Neural cell (in vitro differentiated cells): ENCODE measurements at regions not wholly inside any gene's neighbourhood (a gene's known extent, or its start where the extent isn't known, plus 50 kb on each side); places are given as distances from the start of the nearest gene placed in this dataset.

Experiments used
- H2AFZ ChIP-seq: fragments of 200-600, 300-800 bp; sonication (generic), shearing (Covaris generic); 2 replicates; pipeline ENCODE4 v1.6.0; 2014; ENCODE audit warnings: low read depth, mild to moderate bottlenecking, antibody characterized with exemption, low read length, moderate library complexity
- H3F3A ChIP-seq: fragments of 200-600 bp; shearing (Covaris generic); 2 replicates; pipeline ENCODE4 v1.6.1; 2016; ENCODE audit warnings: mild to moderate bottlenecking, moderate library complexity, mixed read lengths, antibody characterized with exemption, low read length; ENCODE audit not compliant: insufficient read depth, poor library complexity, severe bottlenecking
- H3K27ac ChIP-seq: fragments of 200-600, 300-800 bp; sonication (generic), shearing (Covaris generic); 2 replicates; pipeline ENCODE4 v1.5.1; 2014; ENCODE audit warnings: mild to moderate bottlenecking, low read length, moderate library complexity
- H3K27me3 ChIP-seq: fragments of 300-800, 200-600 bp; sonication (generic), shearing (Covaris generic); 2 replicates; pipeline ENCODE4 v1.6.0; 2014; ENCODE audit warnings: mild to moderate bottlenecking, low read depth, low read length, moderate library complexity; ENCODE audit not compliant: insufficient read depth
- H3K36me3 ChIP-seq: fragments of 300-800, 200-600 bp; sonication (generic), shearing (Covaris generic); 2 replicates; pipeline ENCODE4 v1.5.1; 2014; ENCODE audit warnings: mild to moderate bottlenecking, antibody characterized with exemption, low read length, moderate library complexity; ENCODE audit not compliant: insufficient read depth
- H3K4me2 ChIP-seq: fragments of 300-800, 200-600 bp; sonication (generic), shearing (Covaris generic); 2 replicates; pipeline ENCODE4 v1.6.0; 2014; ENCODE audit warnings: mild to moderate bottlenecking, low read length
- H3K4me3 ChIP-seq: fragments of 300-800, 200-600 bp; sonication (generic), shearing (Covaris generic); 2 replicates; pipeline ENCODE4 v1.5.1; 2014; ENCODE audit warnings: mild to moderate bottlenecking, low read length, moderate library complexity
- H3K79me2 ChIP-seq: fragments of 200-600 bp; shearing (Covaris generic); replicated peaks from 2 replicates; pipeline ENCODE4 v1.6.0; 2014; ENCODE audit warnings: mild to moderate bottlenecking, low read length, moderate library complexity; ENCODE audit not compliant: insufficient read depth
- H3K9ac ChIP-seq: fragments of 300-800, 200-600 bp; sonication (generic), shearing (Covaris generic); 2 replicates; pipeline ENCODE4 v1.6.1; 2016; ENCODE audit warnings: mild to moderate bottlenecking, low read length, mixed read lengths
- H3K9me2 ChIP-seq: fragments of 200-600 bp; shearing (Covaris generic); 2 replicates; pipeline ENCODE4 v1.6.1; 2016; ENCODE audit warnings: mild to moderate bottlenecking, low read length, mixed read lengths; ENCODE audit not compliant: insufficient read depth
- H3K9me3 ChIP-seq: fragments of 200-600, 300-800 bp; sonication (generic), shearing (Covaris generic); 2 replicates; pipeline ENCODE4 v1.6.1; 2016; ENCODE audit warnings: mild to moderate bottlenecking, mixed run types, low read length, moderate library complexity, mixed read lengths
- H4K20me1 ChIP-seq: fragments of 200-600 bp; shearing (Covaris generic); 2 replicates; pipeline ENCODE4 v1.6.1; 2016; ENCODE audit warnings: mild to moderate bottlenecking, mixed run types; ENCODE audit not compliant: insufficient read depth
- CTCF ChIP-seq: fragments of 450-650 bp; IDR thresholded peaks from 2 replicates; pipeline ENCODE4 v1.5.1; 2014; ENCODE audit warnings: antibody characterized with exemption, mild to moderate bottlenecking, moderate library complexity; ENCODE audit not compliant: poor library complexity, severe bottlenecking
- EP300 ChIP-seq: fragments of 450-650 bp; conservative IDR thresholded peaks from 2 replicates; pipeline ENCODE4 v1.6.1; 2014; ENCODE audit warnings: antibody characterized with exemption, mild to moderate bottlenecking, moderate library complexity; ENCODE audit not compliant: poor library complexity, severe bottlenecking
- EZH2 ChIP-seq: fragments of 200-600, 300-800 bp; shearing (Covaris generic), sonication (generic); IDR thresholded peaks from 2 replicates; pipeline ENCODE4 v1.6.1; 2014; ENCODE audit warnings: antibody characterized with exemption, low read length, borderline replicate concordance, mild to moderate bottlenecking; ENCODE audit not compliant: insufficient read depth, poor library complexity, severe bottlenecking
- MXI1 ChIP-seq: fragments of 450-650 bp; conservative IDR thresholded peaks from 2 replicates; pipeline ENCODE4 v1.6.1; 2014; ENCODE audit warnings: antibody characterized with exemption, mild to moderate bottlenecking; ENCODE audit not compliant: poor library complexity, severe bottlenecking
- POLR2AphosphoS5 ChIP-seq: IDR thresholded peaks from 2 replicates; pipeline ENCODE4 v1.6.1; 2012
- RAD21 ChIP-seq: fragments of 450-650 bp; conservative IDR thresholded peaks from 2 replicates; pipeline ENCODE4 v1.6.1; 2014; ENCODE audit warnings: antibody characterized with exemption, mild to moderate bottlenecking, moderate library complexity
- REST ChIP-seq: IDR thresholded peaks from 2 replicates; pipeline ENCODE4 v1.6.1; 2012; ENCODE audit warnings: borderline replicate concordance
- SMC3 ChIP-seq: fragments of 450-650 bp; conservative IDR thresholded peaks from 2 replicates; pipeline ENCODE4 v1.6.1; 2014; ENCODE audit warnings: antibody characterized with exemption, mild to moderate bottlenecking, moderate library complexity; ENCODE audit not compliant: poor library complexity
- TAF1 ChIP-seq: IDR thresholded peaks from 2 replicates; pipeline ENCODE4 v1.6.1; 2012; ENCODE audit warnings: low read depth

GRCh38 chr2:14120376-14120775 lies 512.1 kb upstream of the LRATD1 start:
- Histone ChIP-seq H3K9me2 (no peaks in the 10 kb centered on the region), H3K27ac (no peak overlapping the region), H2AFZ (no peak overlapping the region), H3K9me3 (no peaks in the 10 kb centered on the region), H3K27me3 (no peaks in the 10 kb centered on the region), H3F3A (no peaks in the 10 kb centered on the region), H3K36me3 (no peaks in the 10 kb centered on the region), H3K4me2 (no peak overlapping the region), H3K9ac (no peak overlapping the region), H4K20me1 (no peaks in the 10 kb centered on the region), H3K79me2 (no peaks in the 10 kb centered on the region), H3K4me3 (no peak overlapping the region)
- no peak for TF ChIP-seq EP300
- TF ChIP-seq MXI1: no peak
- TF ChIP-seq SMC3: no peak
- TF ChIP-seq TAF1: no peak
- no peak for TF ChIP-seq EZH2
- TF ChIP-seq REST: no peak
- no peak for TF ChIP-seq CTCF
- no peak for TF ChIP-seq RAD21
- no peak for TF ChIP-seq POLR2AphosphoS5

GRCh38 chr2:14123436-14124103 lies 508.9 kb upstream of the LRATD1 start:
- no peaks in the 10 kb centered on the region for H3K36me3 ChIP-seq
- no peaks in the 10 kb centered on the region for H3K27me3 ChIP-seq
- no peak overlapping the region for H3K4me2 ChIP-seq
- TF ChIP-seq TAF1 (no peak), MXI1 (no peak), EZH2 (no peak)
- H3K9me2 ChIP-seq: no peaks in the 10 kb centered on the region
- H3K27ac ChIP-seq: no peak overlapping the region
- H3K4me3 ChIP-seq: no peak overlapping the region
- no peak overlapping the region for H3K9ac ChIP-seq
- H3K79me2 ChIP-seq: no peaks in the 10 kb centered on the region
- H4K20me1 ChIP-seq: no peaks in the 10 kb centered on the region
- H3F3A ChIP-seq: no peaks in the 10 kb centered on the region
- H3K9me3 ChIP-seq: no peaks in the 10 kb centered on the region
- no peak overlapping the region for H2AFZ ChIP-seq
